ENCODE measurements at regions not wholly inside any gene's neighbourhood (a gene's known extent, or its start where the extent isn't known, plus 50 kb on each side); places are given as distances from the start of the nearest gene placed in this dataset.

- no peak for TF ChIP-seq CTCF (conservative IDR thresholded peaks at IDR 0.05)
- TF ChIP-seq ZFX (IDR thresholded peaks at IDR 0.05): no peak
Observed at GRCh38 chr4:45293335-45293734, 567.0 kb upstream of the GNPDA2 start.
